Activated naive CD4-positive, alpha-beta T cell (primary cell): ENCODE measurements at regions not wholly inside any gene's neighbourhood (a gene's known extent, or its start where the extent isn't known, plus 50 kb on each side); places are given as distances from the start of the nearest gene placed in this dataset.

Experiments
- DNase-seq, 4 experiments: peaks; one replicate each; lab custom pipeline; 2025; lab: John Stamatoyannopoulos, UW

GRCh38 chr20:39568109-39568508 is 606.0 kb downstream of the DHX35 start:
- DNase-seq: no peak

DNA sequence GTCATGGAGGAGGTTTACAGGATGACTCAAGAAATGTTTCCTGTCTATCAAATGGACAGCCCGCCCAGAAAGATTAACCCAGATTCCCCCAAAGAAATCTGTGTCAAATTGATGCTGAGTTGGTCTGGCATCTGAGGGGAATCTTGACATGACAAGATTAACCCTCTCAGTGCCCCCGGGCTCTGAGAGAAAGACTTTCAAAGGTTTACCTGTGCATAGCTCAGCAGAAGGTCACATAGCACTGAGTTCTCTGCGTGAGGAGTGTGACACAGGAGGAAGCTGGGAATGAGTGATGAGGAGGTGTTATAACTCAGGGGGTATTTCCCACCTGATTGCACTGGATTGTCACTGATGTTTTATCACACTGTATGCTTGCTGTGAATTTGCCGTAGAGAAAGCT is 601.2 kb downstream of the DHX35 start:
- DNase-seq: no peak

- DNase-seq: no peak
Observed at GRCh38 chr20:39554341-39554740, 592.2 kb downstream of the DHX35 start.

DNA sequence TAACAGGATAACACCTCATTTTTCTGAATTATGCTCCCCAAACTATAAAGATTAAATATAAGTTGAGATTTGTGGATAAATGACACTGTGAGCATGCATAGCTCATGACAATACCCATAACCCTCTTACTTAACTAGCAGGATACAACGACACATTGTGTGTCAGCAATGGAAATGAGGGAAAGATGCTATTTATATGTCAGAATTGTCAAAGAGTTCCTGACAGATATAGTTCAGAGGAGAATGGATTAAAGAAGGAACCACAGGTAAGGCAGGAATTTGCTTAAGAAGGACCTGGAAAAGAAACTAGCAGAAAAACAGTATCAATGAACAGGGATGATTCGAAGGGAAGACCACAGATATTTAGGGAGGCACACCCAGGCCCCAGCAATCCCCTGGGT is 591.0 kb downstream of the DHX35 start:
- DNase-seq: no peak

GRCh38 chr20:39549733-39550132 is 587.6 kb downstream of the DHX35 start:
- DNase-seq: no peak

DNA sequence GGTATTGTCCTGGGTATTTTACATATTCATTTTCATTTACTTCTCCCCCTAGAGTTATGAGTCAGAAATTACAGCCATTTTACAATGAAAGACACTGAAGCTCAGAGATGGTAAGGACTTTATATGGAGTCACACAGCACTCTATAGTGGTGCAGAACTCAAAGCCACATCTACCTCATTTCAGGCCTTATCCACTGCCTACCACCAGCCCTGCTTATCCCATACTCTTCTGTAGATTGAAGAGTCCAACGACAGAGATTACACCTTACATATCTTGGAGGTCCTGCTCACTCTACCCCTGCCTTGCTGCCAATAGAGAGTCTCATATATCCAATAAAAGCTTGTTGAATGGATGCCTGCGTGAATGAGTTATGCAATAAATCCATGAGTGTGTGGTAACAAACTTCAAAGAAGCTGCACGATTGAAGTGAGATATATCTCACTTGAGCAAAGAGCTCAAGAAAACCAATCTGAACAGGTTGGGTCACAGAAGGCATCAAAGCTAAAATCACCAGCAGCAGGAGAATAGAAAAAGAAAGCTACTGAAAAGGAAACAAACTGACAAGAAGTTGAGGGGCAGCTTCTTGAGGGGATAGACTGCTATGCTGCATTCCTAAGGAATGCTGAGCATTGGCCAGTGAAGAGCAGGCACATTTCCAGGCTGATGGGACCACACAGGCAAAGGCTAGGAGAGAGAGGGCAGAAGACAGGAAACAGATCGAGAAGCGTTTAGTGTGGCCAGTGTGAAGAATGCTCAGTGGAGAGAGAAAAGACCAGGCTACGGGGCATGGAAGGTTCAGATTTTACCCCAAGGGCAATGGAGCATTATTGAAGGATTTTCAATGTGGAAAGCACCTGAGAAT is 585.6 kb downstream of the DHX35 start:
- no peak for DNase-seq

DNA sequence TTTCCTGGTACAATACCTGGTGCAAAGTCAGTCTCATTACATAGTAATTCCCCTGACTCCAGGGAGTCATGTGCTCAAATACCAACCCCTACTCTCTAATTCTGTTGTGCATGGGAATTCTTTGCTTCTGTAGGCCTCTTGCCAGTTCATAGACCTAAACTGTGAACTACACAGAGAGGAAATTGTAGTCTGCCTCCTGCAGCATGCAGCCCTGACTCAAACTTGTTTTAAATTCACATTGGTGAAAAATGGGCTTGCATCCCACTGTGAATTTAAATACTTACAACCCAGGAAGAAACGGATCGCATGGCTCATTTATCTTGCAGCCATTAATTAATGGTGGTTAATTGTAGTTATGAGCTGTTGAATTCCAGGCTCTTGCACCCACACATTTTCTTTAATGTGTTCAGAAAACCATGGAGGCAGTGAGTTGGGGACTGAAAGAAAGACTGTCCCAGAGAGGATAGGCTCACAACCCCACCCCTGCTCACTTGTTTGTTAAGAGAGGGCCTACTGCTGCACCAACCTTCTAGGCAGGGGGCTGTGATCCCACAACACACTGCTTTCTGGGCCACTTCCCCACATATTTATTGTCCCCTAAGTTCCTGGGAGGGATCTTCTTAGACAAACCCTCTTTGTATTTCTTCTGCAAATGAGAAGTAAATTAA is 579.1 kb downstream of the DHX35 start:
- DNase-seq: no peak

GRCh38 chr20:39538317-39538716 is 576.2 kb downstream of the DHX35 start:
- DNase-seq: no peak

GRCh38 chr20:39535301-39535700 is 573.2 kb downstream of the DHX35 start:
- DNase-seq: no peak

GRCh38 chr20:39534846-39535245 is 572.7 kb downstream of the DHX35 start:
- no peak for DNase-seq

GRCh38 chr20:39533858-39534257 is 571.7 kb downstream of the DHX35 start:
- no peak for DNase-seq

DNA sequence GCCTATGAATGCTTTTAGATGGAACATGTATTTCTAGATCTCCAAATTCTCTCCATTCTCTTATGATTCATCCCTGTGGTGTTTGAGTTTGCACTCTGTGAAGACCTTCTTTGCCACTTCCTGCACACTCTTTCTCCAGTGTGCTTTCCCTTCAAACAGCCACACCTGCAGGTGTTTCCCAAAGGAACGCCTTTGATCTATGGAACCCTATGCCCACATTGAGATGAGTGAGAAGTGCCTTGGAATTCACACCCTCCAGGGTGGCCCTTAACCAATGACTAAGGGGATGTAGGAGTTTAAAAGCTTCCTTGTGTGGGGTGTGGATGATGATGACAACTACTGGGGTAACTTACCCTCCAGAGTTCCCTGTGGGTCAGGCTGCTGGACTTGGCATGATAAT is 570.1 kb downstream of the DHX35 start:
- no peak for DNase-seq

GRCh38 chr20:39528436-39528835 is 566.3 kb downstream of the DHX35 start:
- DNase-seq: no peak

DNA sequence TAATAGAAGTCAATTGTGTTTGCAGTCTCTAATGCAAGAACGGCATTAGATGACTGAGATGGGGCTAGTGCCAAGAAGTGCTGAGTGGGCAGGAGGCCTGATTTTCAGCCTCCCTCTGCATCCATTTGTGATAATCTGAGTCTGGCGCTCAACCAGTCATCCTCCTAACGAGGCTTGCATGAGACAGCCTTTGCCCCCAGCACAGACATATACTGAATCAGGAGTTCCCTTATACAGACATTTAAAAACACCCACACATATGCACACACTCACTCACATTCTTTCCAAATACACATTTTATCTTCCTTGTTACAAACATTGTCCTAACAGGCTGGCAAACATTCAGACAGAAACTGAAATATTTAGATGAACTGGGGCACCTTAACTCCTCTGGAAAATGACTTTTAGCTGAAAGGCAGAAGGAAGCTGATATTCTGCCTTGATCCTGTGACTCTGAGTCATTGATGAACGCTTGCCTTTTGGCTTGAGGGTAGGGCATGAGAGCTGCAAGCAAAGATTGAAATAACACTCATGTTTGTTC is 562.3 kb downstream of the DHX35 start:
- DNase-seq: no peak

GRCh38 chr20:39523405-39523804 is 561.3 kb downstream of the DHX35 start:
- no peak for DNase-seq

GRCh38 chr20:39518654-39519053 is 556.5 kb downstream of the DHX35 start:
- no peak for DNase-seq

DNA sequence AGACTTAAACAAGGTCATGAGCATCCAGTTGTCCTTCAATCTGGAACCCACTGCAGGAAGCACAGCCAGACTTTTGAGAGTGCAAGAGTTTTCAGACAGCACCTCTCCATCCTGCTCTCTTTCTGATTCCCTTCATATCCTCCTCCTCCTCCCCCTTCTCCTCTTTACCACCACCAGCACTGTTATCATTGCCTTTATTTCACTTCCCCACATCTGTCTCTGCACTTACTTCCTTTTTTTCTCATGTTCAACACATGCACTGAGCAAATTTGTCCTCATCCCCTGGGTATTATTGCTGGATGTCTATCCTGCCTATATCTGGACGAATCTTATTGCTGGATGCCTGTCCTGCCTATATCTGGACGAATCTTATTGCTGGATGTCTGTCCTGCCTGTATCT is 554.8 kb downstream of the DHX35 start:
- DNase-seq: no peak

GRCh38 chr20:39504710-39505094 is 542.6 kb downstream of the DHX35 start:
- no peak for DNase-seq

DNA sequence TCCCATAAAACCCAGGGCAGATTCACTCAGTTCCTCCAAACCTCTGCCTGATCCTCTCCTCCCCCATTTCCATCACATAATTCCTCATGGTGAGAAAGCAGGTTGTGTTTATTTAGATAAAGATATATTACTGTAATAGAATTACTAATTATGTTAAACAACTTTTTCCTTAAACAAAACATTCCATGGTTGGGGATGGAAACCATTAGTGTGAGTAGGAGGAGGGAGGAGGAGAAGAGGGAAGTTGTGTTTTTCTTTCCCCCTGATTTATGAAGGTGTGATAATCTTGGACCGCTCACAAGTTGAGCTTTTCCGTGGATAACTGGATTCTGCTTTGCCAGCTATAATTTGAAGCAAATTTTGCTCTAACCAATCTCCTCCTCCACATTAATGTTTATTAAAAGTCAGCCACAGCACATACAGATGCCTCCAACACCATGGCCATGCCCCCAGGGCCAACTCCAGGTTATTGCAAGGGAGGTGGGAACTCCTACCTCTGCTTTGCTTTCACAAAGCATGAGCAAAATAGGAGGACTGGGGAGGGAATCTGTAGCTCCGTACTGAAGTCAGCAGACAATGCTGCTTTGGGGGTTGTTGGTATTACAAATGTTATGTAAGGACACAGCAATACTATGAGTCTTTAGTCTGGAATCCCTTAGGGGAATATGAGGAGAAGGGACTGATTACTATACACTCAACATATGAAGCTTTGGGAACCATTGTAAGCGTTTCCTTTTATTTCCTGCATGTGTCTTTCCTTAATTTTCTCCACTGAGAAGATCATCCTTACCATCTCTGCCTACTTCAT is 542.0 kb downstream of the DHX35 start:
- no peak for DNase-seq

DNA sequence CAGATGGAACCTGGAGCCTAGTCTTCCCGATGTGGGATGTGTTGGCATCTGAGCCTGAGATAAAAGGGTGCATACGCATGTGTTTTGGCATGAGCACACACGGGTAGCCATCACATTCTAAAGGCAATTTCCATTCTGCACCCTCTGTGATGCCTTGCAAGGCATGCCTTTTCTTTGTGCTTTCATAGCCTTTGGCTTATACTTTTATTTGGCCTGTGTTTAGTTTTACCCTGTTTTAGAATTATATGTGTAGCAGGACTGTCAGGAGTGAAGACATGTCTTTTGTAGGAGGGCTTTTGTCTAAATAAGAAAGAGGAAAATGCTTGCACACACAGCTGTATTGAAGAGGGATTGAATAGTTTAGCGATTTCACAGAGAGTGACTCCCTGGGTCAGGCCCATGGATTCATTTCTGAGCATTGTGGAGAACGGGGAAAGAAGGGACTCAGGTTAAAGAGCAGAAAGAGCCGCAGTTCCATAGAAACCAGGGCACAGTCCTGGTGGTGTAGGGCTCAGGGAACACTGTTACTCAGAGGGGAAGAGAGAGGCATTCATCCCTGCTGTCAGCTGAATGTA is 530.2 kb downstream of the DHX35 start:
- DNase-seq: no peak

- DNase-seq: no peak
Observed at GRCh38 chr20:39491711-39492110, 529.6 kb downstream of the DHX35 start.

- no peak for DNase-seq
Observed at GRCh38 chr20:39489986-39490560, 527.9 kb downstream of the DHX35 start.
